ENCODE measurements at regions not wholly inside any gene's neighbourhood (a gene's known extent, or its start where the extent isn't known, plus 50 kb on each side); places are given as distances from the start of the nearest gene placed in this dataset.

DNA sequence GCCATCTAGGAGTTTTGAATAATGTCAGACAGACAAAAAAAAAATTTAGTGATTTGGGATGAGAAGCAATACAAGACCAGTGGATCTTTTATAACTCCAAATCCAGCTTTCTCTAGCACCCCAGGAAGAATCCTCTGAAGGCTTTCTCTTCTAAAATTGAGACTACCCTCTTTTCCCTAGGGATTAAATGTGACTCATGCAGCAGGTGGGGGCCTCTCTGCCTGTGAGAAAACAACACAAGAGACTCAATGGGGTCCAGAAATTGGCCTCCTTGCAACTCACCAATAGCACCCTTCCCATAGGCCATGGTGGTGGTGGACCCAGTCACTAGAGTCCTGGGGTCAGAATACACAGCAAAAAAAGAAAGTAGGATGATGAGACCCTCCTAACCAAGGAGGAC, 120.3 kb upstream of the ATP1A1 start:
- TF ChIP-seq, protein P1, sequence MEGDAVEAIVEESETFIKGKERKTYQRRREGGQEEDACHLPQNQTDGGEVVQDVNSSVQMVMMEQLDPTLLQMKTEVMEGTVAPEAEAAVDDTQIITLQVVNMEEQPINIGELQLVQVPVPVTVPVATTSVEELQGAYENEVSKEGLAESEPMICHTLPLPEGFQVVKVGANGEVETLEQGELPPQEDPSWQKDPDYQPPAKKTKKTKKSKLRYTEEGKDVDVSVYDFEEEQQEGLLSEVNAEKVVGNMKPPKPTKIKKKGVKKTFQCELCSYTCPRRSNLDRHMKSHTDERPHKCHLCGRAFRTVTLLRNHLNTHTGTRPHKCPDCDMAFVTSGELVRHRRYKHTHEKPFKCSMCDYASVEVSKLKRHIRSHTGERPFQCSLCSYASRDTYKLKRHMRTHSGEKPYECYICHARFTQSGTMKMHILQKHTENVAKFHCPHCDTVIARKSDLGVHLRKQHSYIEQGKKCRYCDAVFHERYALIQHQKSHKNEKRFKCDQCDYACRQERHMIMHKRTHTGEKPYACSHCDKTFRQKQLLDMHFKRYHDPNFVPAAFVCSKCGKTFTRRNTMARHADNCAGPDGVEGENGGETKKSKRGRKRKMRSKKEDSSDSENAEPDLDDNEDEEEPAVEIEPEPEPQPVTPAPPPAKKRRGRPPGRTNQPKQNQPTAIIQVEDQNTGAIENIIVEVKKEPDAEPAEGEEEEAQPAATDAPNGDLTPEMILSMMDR (IDR thresholded peaks at IDR 0.05): no peak
- TF ChIP-seq EP300 (IDR thresholded peaks at IDR 0.05): no peak
- no peak for TF ChIP-seq POLR2A (IDR thresholded peaks at IDR 0.05)
